ENCODE measurements at regions not wholly inside any gene's neighbourhood (a gene's known extent, or its start where the extent isn't known, plus 50 kb on each side); places are given as distances from the start of the nearest gene placed in this dataset.

- no peak for DNase-seq (ENCODE audit: low read depth)
- H3K4me3 ChIP-seq (ENCODE audit: low read length) = no peak overlapping the region
- TF ChIP-seq, protein P1, sequence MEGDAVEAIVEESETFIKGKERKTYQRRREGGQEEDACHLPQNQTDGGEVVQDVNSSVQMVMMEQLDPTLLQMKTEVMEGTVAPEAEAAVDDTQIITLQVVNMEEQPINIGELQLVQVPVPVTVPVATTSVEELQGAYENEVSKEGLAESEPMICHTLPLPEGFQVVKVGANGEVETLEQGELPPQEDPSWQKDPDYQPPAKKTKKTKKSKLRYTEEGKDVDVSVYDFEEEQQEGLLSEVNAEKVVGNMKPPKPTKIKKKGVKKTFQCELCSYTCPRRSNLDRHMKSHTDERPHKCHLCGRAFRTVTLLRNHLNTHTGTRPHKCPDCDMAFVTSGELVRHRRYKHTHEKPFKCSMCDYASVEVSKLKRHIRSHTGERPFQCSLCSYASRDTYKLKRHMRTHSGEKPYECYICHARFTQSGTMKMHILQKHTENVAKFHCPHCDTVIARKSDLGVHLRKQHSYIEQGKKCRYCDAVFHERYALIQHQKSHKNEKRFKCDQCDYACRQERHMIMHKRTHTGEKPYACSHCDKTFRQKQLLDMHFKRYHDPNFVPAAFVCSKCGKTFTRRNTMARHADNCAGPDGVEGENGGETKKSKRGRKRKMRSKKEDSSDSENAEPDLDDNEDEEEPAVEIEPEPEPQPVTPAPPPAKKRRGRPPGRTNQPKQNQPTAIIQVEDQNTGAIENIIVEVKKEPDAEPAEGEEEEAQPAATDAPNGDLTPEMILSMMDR (conservative IDR thresholded peaks at IDR 0.05; ENCODE audit: low read length) = no peak; the same call in 1 of the 2 replicates
Observed at GRCh38 chr4:177547985-177548384, 105.7 kb upstream of the AGA start.

- peak; percentile 24 for DNase-seq (ENCODE audit: low read depth)
- no peak overlapping the region for H3K4me3 ChIP-seq (ENCODE audit: low read length)
- TF ChIP-seq, protein P1 (conservative IDR thresholded peaks at IDR 0.05; ENCODE audit: low read length) = peak; percentile 75
Observed at GRCh38 chr4:177555007-177555574, 112.9 kb upstream of the AGA start.

DNA sequence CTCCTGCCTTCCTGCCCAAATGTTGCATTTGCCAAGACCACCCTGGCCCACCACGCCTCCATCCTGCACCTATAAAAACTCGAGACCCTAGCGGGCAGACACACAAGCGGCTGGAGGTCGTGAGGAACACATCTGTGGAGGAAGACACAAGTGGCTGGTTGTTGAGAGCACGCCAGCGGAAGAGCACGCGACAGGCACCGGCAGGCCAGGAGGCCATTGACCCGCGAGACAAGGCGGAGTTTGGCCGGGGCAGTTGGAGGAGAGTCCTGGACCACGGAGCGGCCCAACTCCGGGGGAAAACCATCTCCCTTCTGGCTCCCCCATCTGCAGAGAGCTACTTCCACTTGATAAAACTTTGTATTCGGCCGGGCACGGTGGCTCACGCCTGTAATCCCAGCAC, 115.2 kb upstream of the AGA start:
- no peak overlapping the region for H3K4me3 ChIP-seq (ENCODE audit: low read length)
- TF ChIP-seq, protein P1 (conservative IDR thresholded peaks at IDR 0.05; ENCODE audit: low read length) = no peak
- no peak for DNase-seq (ENCODE audit: low read depth)

DNA sequence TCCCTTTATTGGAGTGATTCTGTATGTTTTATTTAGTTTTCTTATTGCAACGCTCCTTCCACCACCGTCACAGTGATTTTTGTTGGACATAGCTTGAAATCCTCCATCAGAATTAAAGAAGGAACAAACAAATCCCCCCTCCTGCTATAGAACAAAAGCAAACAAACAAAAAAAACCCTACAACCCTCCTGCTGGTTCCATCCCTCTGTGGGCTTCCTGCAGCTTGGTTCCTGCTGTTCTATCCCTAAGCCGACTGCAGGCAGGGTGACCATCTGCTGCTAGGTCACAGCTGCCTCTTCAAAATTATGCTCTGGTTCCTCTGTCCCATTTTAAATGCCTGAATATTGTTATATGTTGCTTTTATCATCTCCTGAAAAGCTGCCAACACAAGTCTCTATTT, 116.8 kb upstream of the AGA start:
- H3K4me3 ChIP-seq (ENCODE audit: low read length) = no peak overlapping the region
- TF ChIP-seq, protein P1 (conservative IDR thresholded peaks at IDR 0.05; ENCODE audit: low read length) = no peak
- no peak for DNase-seq (ENCODE audit: low read depth)

GRCh38 chr4:177562163-177562562, 119.9 kb upstream of the AGA start:
- no peak for DNase-seq (ENCODE audit: low read depth)
- TF ChIP-seq, protein P1 (conservative IDR thresholded peaks at IDR 0.05; ENCODE audit: low read length) = no peak
- no peak overlapping the region for H3K4me3 ChIP-seq (ENCODE audit: low read length)

DNA sequence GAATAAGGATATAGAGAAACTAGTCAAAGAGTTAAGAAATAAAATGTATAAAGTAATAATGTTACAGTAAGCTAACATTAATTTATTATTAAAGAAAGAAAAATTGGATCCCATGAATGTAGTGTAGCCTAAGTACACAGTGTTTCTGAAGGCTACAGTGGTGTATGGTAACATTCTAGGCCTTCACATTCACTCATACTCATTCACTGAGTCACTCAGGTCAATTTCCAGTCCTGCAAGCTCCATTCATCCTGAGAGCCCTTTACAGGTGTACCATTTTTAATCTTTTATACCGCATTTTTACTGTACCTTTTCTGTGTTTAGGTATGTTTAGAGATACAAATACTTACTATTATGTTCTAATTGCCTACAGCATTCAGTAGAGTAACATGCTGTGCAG, 120.6 kb upstream of the AGA start:
- H3K4me3 ChIP-seq (ENCODE audit: low read length) = no peak overlapping the region
- TF ChIP-seq, protein P1 (conservative IDR thresholded peaks at IDR 0.05; ENCODE audit: low read length) = no peak
- DNase-seq (ENCODE audit: low read depth) = no peak

DNA sequence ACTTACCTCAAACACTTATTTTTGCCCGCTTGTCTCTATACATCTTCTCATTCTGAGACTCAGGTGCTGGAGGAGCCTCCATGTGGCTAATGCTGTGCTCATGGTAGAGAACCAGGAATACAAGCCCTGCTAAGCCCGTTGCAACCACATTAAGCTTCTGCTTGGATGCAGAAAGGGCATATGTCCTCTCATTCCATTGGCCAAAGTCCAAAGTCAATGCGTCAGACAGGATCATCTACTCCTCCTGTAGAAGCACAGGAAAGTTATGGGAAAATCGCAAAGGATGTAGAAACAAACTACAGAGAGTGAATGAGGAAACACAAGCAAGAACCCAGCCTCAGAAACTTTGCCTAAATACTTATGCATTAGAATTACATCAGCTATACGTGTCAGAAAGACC, 124.5 kb upstream of the AGA start:
- H3K4me3 ChIP-seq (ENCODE audit: low read length) = no peak overlapping the region
- DNase-seq (ENCODE audit: low read depth) = no peak
- TF ChIP-seq, protein P1 (conservative IDR thresholded peaks at IDR 0.05; ENCODE audit: low read length) = no peak
